Peyer's patch (tissue), 4 donors: ENCODE measurements at regions not wholly inside any gene's neighbourhood (a gene's known extent, or its start where the extent isn't known, plus 50 kb on each side); places are given as distances from the start of the nearest gene placed in this dataset.

Experiments
- CTCF ChIP-seq, 6 experiments: fragments of 450-650 bp in 4 of 6; fragments of 200-600 bp in 2 of 6; sonication (generic) in 1 of 6; IDR thresholded peaks; one replicate each; pipeline ENCODE4 v1.5.1; 2017 to 2019; ENCODE audit warnings: antibody characterized with exemption in 6 of 6, mild to moderate bottlenecking in 3 of 6, moderate library complexity in 1 of 6
- POLR2A ChIP-seq, 2 donors: fragments of 450-650 bp; IDR thresholded peaks; one replicate each; pipeline ENCODE4 v1.5.1; 2017; ENCODE audit warnings: antibody characterized with exemption in 2 of 2, mild to moderate bottlenecking in 2 of 2, moderate library complexity in 2 of 2

GRCh38 chr17:13310858-13311257, 290.9 kb downstream of the HS3ST3A1 start:
- no peak for TF ChIP-seq CTCF (IDR thresholded peaks at IDR 0.05)
- TF ChIP-seq POLR2A (IDR thresholded peaks at IDR 0.05), result no peak
